ENCODE measurements at regions not wholly inside any gene's neighbourhood (a gene's known extent, or its start where the extent isn't known, plus 50 kb on each side); places are given as distances from the start of the nearest gene placed in this dataset.
"Not testable (repeated sequence)": the region's sequence is repeated elsewhere in the genome, so short reads cannot be mapped to it uniquely, and the experiment has no call there.

- no peak for DNase-seq
These were observed 291.7 kb upstream of the DDHD1 start for GRCh38 chr14:53444677-53445312.

GRCh38 chr14:53441789-53442188 lies 288.7 kb upstream of the DDHD1 start:
- no peak for DNase-seq

GRCh38 chr14:53437858-53438257 lies 284.7 kb upstream of the DDHD1 start:
- DNase-seq = no peak

- DNase-seq = no peak
These were observed 279.3 kb upstream of the DDHD1 start for GRCh38 chr14:53432378-53432802.

GRCh38 chr14:53430870-53431269 lies 277.7 kb upstream of the DDHD1 start:
- no peak for DNase-seq

- DNase-seq = no peak
These were observed 259.9 kb upstream of the DDHD1 start for GRCh38 chr14:53412819-53413675.

GRCh38 chr14:53411125-53411524 lies 258.0 kb upstream of the DDHD1 start:
- DNase-seq = no peak

- no peak for DNase-seq
These were observed 256.8 kb upstream of the DDHD1 start for GRCh38 chr14:53409969-53410368.

- DNase-seq = no peak
These were observed 256.2 kb upstream of the DDHD1 start for GRCh38 chr14:53409289-53409688.

GRCh38 chr14:53408175-53408879 lies 255.2 kb upstream of the DDHD1 start:
- no peak for DNase-seq

- no peak for DNase-seq
These were observed 253.4 kb upstream of the DDHD1 start for GRCh38 chr14:53406519-53406918.

GRCh38 chr14:53401646-53402045 lies 248.5 kb upstream of the DDHD1 start:
- DNase-seq = no peak

GRCh38 chr14:53399057-53399456 lies 245.9 kb upstream of the DDHD1 start:
- no peak for DNase-seq

GRCh38 chr14:53398616-53399015 lies 245.5 kb upstream of the DDHD1 start:
- no peak for DNase-seq

GRCh38 chr14:53395267-53395666 lies 242.1 kb upstream of the DDHD1 start:
- not testable (repeated sequence) for DNase-seq

- no peak for DNase-seq
These were observed 238.6 kb upstream of the DDHD1 start for GRCh38 chr14:53391631-53392285.

- no peak for DNase-seq
These were observed 238.0 kb upstream of the DDHD1 start for GRCh38 chr14:53391156-53391555.

GRCh38 chr14:53390008-53390407 lies 236.9 kb upstream of the DDHD1 start:
- no peak for DNase-seq

- DNase-seq = no peak
These were observed 236.1 kb upstream of the DDHD1 start for GRCh38 chr14:53389202-53389601.

GRCh38 chr14:53386362-53386761 lies 233.2 kb upstream of the DDHD1 start:
- no peak for DNase-seq

GRCh38 chr14:53384536-53384935 lies 231.4 kb upstream of the DDHD1 start:
- DNase-seq = no peak

GRCh38 chr14:53384073-53384472 lies 230.9 kb upstream of the DDHD1 start:
- DNase-seq = no peak

- DNase-seq = no peak
These were observed 228.8 kb upstream of the DDHD1 start for GRCh38 chr14:53381895-53382294.
